Stimulated activated CD4-positive, alpha-beta T cell treated with anti-CD3 and anti-CD28 coated beads, TNF-alpha, amount 100 ng/mL, for 24 hours (primary cell): ENCODE measurements at regions not wholly inside any gene's neighbourhood (a gene's known extent, or its start where the extent isn't known, plus 50 kb on each side); places are given as distances from the start of the nearest gene placed in this dataset.
"Not testable (repeated sequence)": the region's sequence is repeated elsewhere in the genome, so short reads cannot be mapped to it uniquely, and the experiment has no call there.

Source experiments
- DNase-seq, 3 experiments: peaks; one replicate each; pipeline ENCODE4 v3.0.0-alpha.2; 2020; ENCODE audit warnings: low read depth in 3 of 3

GRCh38 chr14:56422221-56422620 lies 157.4 kb upstream of the TMEM260 start:
- no peak for DNase-seq

GRCh38 chr14:56422703-56423213 lies 156.8 kb upstream of the TMEM260 start:
- DNase-seq = no peak

GRCh38 chr14:56423544-56423943 lies 156.1 kb upstream of the TMEM260 start:
- no peak for DNase-seq

GRCh38 chr14:56431013-56431412 lies 148.6 kb upstream of the TMEM260 start:
- DNase-seq = no peak

GRCh38 chr14:56449670-56450213 lies 129.9 kb upstream of the TMEM260 start:
- DNase-seq = no peak

GRCh38 chr14:56452940-56453339 lies 126.7 kb upstream of the TMEM260 start:
- DNase-seq = no peak

- not testable (repeated sequence) for DNase-seq
These were observed 124.9 kb upstream of the TMEM260 start for GRCh38 chr14:56454680-56455079.

GRCh38 chr14:56460469-56460868 lies 119.1 kb upstream of the TMEM260 start:
- DNase-seq = no peak

- DNase-seq = no peak
These were observed 118.0 kb upstream of the TMEM260 start for GRCh38 chr14:56461276-56462275.

GRCh38 chr14:56463271-56463890 lies 116.2 kb upstream of the TMEM260 start:
- DNase-seq = no peak

- DNase-seq = no peak
These were observed 108.5 kb upstream of the TMEM260 start for GRCh38 chr14:56471056-56471455.

- DNase-seq = peak in 1 of 3 experiments; percentile 2
These were observed 105.1 kb upstream of the TMEM260 start for GRCh38 chr14:56474419-56475022.

- DNase-seq = no peak
These were observed 97.2 kb upstream of the TMEM260 start for GRCh38 chr14:56482310-56482911.

- DNase-seq = no peak
These were observed 92.4 kb upstream of the TMEM260 start for GRCh38 chr14:56487090-56487667.

- no peak for DNase-seq
These were observed 91.8 kb upstream of the TMEM260 start for GRCh38 chr14:56487761-56488160.

- no peak for DNase-seq
These were observed 91.3 kb upstream of the TMEM260 start for GRCh38 chr14:56488306-56488705.

- DNase-seq = no peak
These were observed 89.2 kb upstream of the TMEM260 start for GRCh38 chr14:56490379-56490778.

- DNase-seq = no peak
These were observed 88.0 kb upstream of the TMEM260 start for GRCh38 chr14:56491299-56492285.

- no peak for DNase-seq
These were observed 85.4 kb upstream of the TMEM260 start for GRCh38 chr14:56494167-56494566.

GRCh38 chr14:56498112-56498511 lies 81.5 kb upstream of the TMEM260 start:
- DNase-seq = no peak
